ENCODE measurements at regions not wholly inside any gene's neighbourhood (a gene's known extent, or its start where the extent isn't known, plus 50 kb on each side); places are given as distances from the start of the nearest gene placed in this dataset.

- DNase-seq (ENCODE audit: low spot score), result no peak
Measured at GRCh38 chr10:120960725-120961124, 109.6 kb downstream of the WDR11 start.

- DNase-seq (ENCODE audit: low spot score), result no peak
Measured at GRCh38 chr10:120961795-120962755, 110.9 kb downstream of the WDR11 start.

GRCh38 chr10:120962756-120963593 lies 111.8 kb downstream of the WDR11 start:
- DNase-seq (ENCODE audit: low spot score), result no peak

GRCh38 chr10:120963594-120964220 lies 112.5 kb downstream of the WDR11 start:
- no peak for DNase-seq (ENCODE audit: low spot score)

DNA sequence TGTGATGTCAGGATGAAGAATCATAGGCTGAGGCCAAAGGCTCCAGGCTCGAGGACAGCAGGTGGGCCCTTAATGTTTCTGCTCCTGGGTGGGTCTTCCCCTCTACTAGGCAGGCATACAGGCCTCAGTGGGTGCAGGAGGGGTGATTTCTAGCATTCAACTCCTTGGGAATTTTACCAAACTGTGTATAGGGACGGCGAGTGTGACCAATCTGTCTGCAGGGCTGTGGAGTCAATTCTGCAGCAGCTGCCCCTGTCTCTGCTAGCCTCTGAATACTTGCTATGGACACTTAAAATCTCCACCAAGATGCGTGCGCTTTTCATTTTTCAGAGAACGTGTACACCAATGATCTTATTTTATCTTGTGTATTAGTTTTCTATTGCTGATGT lies 115.5 kb downstream of the WDR11 start:
- no peak for DNase-seq (ENCODE audit: low spot score)

- DNase-seq (ENCODE audit: low spot score), result no peak
Measured at GRCh38 chr10:120969219-120969645, 118.1 kb downstream of the WDR11 start.

DNA sequence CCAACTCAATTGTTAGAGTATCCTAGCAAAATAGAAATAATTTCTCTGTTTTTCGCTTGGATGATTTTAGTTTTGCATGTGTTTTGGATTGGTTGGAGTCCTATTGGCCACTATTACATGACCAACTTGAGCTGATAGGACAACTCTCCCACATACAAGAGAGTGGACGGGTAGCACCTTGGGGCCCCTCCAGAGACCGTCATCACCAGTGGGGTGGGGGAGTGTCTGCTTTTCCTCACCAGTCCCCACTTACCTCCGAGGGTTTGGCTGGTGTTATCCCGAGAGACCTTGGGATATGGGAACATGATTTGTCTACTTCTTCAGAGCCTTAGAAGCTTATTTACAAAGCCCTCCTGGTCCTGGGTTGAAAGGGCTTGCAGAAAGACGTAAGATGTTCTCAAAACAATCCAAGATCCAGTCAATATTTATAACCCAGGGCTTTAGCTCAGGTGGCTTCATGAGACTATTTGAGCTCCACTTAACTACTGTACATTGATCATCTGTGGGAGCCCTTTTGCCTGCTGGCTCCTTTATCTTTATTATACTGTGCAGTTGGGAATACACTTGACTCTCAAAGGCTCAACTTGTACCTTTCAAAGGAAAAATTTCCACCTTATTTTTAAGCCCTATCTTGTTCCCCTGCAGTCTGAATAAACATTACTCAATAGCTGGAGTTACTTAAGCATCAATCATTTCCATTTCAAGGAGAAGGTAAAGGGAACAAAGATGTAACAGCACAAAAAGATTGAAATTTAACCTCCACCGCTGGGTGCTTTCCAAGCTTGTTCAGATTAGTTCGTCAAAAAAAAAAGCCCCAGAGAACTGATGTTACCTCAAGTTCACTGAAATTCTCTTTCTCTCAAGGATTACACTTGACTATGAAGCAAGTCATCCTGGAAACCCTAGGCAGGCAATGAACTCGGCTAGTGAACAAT lies 119.7 kb downstream of the WDR11 start:
- DNase-seq (ENCODE audit: low spot score), result no peak

- DNase-seq (ENCODE audit: low spot score), result no peak
Measured at GRCh38 chr10:120971671-120972070, 120.5 kb downstream of the WDR11 start.

- no peak for DNase-seq (ENCODE audit: low spot score)
Measured at GRCh38 chr10:120972259-120972658, 121.1 kb downstream of the WDR11 start.

- no peak for DNase-seq (ENCODE audit: low spot score)
Measured at GRCh38 chr10:120975072-120975867, 124.1 kb downstream of the WDR11 start.

- no peak for DNase-seq (ENCODE audit: low spot score)
Measured at GRCh38 chr10:120975868-120976225, 124.7 kb downstream of the WDR11 start.

GRCh38 chr10:120977897-120978296 lies 126.7 kb downstream of the WDR11 start:
- DNase-seq (ENCODE audit: low spot score), result no peak

DNA sequence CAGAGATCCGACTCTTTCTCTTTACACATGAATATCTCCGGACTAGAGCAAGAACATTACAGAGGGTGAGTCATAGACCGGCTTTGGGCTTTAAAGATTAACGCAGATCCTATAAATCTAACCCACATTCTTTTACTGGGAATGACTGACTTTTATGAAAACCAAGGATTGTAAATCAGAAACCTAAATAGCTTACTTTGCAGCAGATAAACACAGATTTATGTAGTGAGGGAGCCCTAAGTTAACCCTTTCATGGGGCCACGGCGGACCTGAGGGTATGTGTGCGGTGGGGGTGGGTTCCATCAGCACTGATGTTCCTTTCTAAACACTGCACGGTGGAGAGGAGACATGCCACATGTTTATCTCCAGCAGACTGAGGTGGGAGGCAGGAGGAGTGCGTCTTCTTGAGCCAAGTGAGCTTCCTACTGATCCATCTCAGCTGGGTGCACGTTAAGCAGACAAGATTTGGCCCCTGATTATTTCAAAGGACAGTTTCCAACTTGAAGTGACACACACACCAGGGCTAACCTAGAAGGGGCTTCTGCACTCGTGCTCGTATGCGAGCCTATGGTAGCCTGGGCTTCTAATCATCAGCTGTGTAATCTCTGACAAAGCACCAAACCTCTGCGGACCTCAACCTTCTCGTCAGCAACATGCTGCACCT lies 127.6 kb downstream of the WDR11 start:
- no peak for DNase-seq (ENCODE audit: low spot score)

DNA sequence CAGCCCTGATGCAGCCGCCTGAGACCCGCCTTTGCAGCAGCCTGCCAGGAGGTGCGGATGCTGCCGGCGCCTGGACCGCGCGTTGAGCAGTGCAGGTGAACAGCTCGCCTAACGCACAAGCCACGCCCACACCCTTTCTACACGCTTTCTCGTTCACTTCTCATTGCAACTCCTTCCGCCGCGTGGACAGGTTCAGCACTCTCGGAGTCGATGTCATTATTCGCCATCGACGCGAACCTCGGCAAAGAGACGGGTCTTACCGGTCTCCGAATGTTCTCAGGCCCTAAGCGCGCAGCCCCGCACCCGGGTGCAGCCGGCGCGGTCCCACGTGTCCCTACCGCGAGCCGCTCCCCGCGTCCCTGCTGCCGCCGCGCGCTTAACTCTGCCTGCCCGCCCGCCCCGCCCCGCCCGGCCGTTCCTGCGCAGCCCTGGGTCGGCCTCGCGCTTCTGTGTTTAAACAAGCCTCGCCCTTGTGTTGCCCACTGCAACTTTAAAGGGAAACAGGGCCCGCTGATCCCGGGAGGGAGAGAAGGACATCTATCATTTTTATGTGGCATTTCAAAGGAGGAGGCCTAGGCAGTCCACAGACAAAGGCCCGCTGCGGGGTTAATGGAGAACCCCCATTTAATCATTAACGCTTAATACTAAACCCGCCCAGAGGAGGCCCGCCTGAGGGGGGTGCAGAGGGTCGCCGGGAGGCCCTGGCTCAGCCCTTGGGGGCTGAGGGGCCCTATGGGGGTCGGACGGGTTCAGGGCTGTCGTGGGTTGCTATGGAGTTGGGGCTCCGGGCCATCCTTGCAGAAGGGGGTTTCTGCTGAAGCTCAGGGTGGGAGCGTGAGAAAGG lies 128.5 kb downstream of the WDR11 start:
- no peak for DNase-seq (ENCODE audit: low spot score)

DNA sequence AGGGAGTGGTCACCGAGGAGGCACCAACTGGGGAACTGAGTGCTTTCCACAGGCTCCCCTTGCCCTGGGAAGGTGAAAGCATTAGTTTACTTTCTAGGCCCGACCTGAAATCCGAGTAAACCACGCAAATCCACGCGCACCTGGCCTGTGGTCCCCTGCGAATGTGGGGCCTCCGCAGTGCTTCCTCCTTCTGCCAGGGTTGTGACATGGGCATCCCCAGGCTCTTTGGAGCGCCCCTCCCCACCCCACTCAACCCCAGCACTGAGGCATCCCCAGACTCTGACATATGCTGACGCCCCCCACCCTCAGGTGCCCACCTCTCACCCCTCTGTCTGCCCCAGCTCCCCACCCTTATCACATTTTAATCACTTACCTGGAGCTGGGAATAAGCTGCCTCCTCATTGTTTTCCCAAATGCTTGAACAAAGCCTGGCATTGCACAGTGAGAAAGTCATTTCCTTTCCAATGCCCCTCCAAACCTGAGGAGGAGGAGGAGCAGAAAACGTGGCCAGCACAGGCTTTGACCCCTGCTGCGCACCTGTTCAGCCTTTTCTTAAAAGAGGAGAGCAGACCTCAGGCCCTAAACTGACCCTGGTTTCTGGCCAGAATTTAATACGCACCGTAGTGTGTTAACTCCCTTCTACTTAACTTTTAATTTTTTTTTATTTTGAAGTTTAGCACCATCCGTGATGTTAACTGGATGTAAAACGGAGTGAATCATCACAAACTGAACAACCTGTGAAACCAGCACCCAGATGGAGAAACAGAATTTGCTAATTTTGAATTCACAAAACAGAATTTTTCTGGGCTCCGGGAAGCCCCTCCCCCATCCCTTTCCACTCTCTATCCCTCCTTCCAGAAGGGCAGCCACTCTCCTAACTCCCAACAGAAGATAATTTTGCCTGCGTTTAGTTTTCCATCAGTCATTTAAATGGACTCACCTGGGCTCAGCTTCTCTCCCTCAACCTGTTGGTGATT lies 129.4 kb downstream of the WDR11 start:
- no peak for DNase-seq (ENCODE audit: low spot score)

- DNase-seq (ENCODE audit: low spot score), result no peak
Measured at GRCh38 chr10:120981601-120982391, 130.6 kb downstream of the WDR11 start.

DNA sequence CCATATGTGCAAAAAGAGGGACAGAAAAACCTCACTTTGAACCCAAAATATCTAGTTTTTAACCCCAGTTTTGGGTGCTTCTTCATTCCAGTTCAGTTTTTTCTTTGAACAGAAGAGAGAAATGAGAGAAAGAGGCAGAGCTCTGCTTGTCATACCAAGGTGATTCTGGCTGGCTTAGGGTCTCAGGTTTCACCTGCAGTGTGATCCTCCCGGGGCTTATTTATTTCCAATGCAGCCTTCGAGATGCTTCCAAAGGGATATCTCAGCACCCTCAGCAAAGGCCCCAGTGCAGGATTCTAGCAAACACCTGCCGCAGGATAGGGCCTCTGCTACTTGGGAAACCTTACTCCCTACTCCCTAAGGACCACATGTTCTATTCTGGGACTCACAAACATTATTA lies 131.3 kb downstream of the WDR11 start:
- no peak for DNase-seq (ENCODE audit: low spot score)
